ENCODE measurements at regions not wholly inside any gene's neighbourhood (a gene's known extent, or its start where the extent isn't known, plus 50 kb on each side); places are given as distances from the start of the nearest gene placed in this dataset.

- ChIA-PET CTCF (ENCODE audit: partially characterized antibody) (no interaction called here), POLR2A (ENCODE audit: partially characterized antibody) (no interaction called here)
- DNase-seq (ENCODE audit: low read depth in 1 of 2, low spot score in 2 of 2) (no peak), FAIRE-seq (no peak)
- peaks cover 11 to 12% of the 10 kb centered on the region in 2 experiments for H3K9me3 ChIP-seq (ENCODE audit: insufficient read depth in 2 of 2, low read depth in 1 of 2, low read length in 1 of 2)
- H3K4ac ChIP-seq (replicated peaks; ENCODE audit: insufficient read length, low read depth, low read length), result no peak overlapping the region
- H3K18ac ChIP-seq (ENCODE audit: extremely low read depth, low read length), result no peak overlapping the region
- no peak overlapping the region for H3K4me3 ChIP-seq (ENCODE audit: extremely low read depth in 1 of 4, insufficient read depth in 2 of 4, low read depth in 3 of 4, low read length in 4 of 4)
- no peak overlapping the region for H4K8ac ChIP-seq (ENCODE audit: extremely low read depth, insufficient read depth, low read length)
- no peak overlapping the region for H2BK120ac ChIP-seq (replicated peaks; ENCODE audit: low read depth, low read length)
- WGBS, 2 experiments (ENCODE audit: extremely low coverage in 1 of 2, insufficient coverage in 1 of 2, insufficient read length in 1 of 2, insufficient replicate concordance in 2 of 2, low coverage in 1 of 2, low lambda C conversion rate in 2 of 2, missing lambda C conversion rate in 1 of 2), result 95% methylated on average over 1 of the region's 1 CpG; no CpG with 5 or more reads in 1 of the 2 experiments
- H3K27ac ChIP-seq (ENCODE audit: low read depth, low read length), result no peak overlapping the region
- H3K4me1 ChIP-seq (replicated peaks in 1 of 4; ENCODE audit: control insufficient read depth in 3 of 4, insufficient read depth in 4 of 4, low read length in 3 of 4), result no peaks in the 10 kb centered on the region
- H3K36me3 ChIP-seq (ENCODE audit: control insufficient read depth in 2 of 4, insufficient read depth in 4 of 4, low read length in 3 of 4), result peaks cover 0 to 2% (median 0%) of the 10 kb centered on the region in 4 experiments; a peak in 1 of 8 replicates
- no peak overlapping the region for H2BK5ac ChIP-seq (ENCODE audit: low read depth, low read length)
- H3K27me3 ChIP-seq (replicated peaks in 1 of 4; ENCODE audit: control insufficient read depth in 3 of 4, extremely low read depth in 1 of 4, insufficient read depth in 3 of 4, low read length in 3 of 4), result no peaks in the 10 kb centered on the region
- H3K79me1 ChIP-seq (ENCODE audit: low read depth, low read length), result no peaks in the 10 kb centered on the region
- no peak overlapping the region for H4K5ac ChIP-seq (ENCODE audit: insufficient read length, low read depth, low read length)
- no peak overlapping the region for H3K4me2 ChIP-seq (ENCODE audit: insufficient read depth in 1 of 2, low read depth in 2 of 2, low read length in 2 of 2)
- H3K23me2 ChIP-seq (ENCODE audit: low read depth, low read length), result no peaks in the 10 kb centered on the region
- H3K14ac ChIP-seq (ENCODE audit: insufficient read length), result no peak overlapping the region
- H2BK12ac ChIP-seq (ENCODE audit: low read depth, low read length), result no peak overlapping the region
- H3K79me2 ChIP-seq (ENCODE audit: control insufficient read depth in 1 of 2, insufficient read depth in 2 of 2, low read length in 2 of 2), result no peaks in the 10 kb centered on the region
- no peak overlapping the region for H2BK20ac ChIP-seq (ENCODE audit: low read length)
- H4K20me1 ChIP-seq (replicated peaks in 1 of 2; ENCODE audit: control insufficient read depth in 1 of 2, insufficient read depth in 2 of 2, low read length in 2 of 2), result no peaks in the 10 kb centered on the region
- H3K9ac ChIP-seq (replicated peaks in 1 of 4; ENCODE audit: extremely low read depth in 1 of 4, low read depth in 3 of 4, low read length in 3 of 4), result no peak overlapping the region
- H4K91ac ChIP-seq (replicated peaks; ENCODE audit: insufficient read length, low read length), result no peak overlapping the region
- H2AFZ ChIP-seq (ENCODE audit: low read length), result no peak overlapping the region
- no peak overlapping the region for H2AK5ac ChIP-seq (ENCODE audit: low read depth, low read length)
- H2BK15ac ChIP-seq (ENCODE audit: low read length), result no peak overlapping the region
- no peak overlapping the region for H3K56ac ChIP-seq (replicated peaks; ENCODE audit: insufficient read length, low read depth, low read length)
- H3K23ac ChIP-seq (ENCODE audit: insufficient read length), result no peak overlapping the region
- TF ChIP-seq YY1 (IDR thresholded peaks at IDR 0.05; ENCODE audit: low read depth, low read length) (no peak), SP1 (IDR thresholded peaks at IDR 0.05; ENCODE audit: low read depth, low read length) (no peak), CEBPB (IDR thresholded peaks at IDR 0.05; ENCODE audit: low read depth, low read length) (no peak), CTCF (IDR thresholded peaks at IDR 0.05; ENCODE audit: control extremely low read depth in 1 of 3, insufficient read depth in 1 of 3, low read depth in 1 of 3, low read length in 3 of 3) (no peak), HDAC6 (IDR thresholded peaks at IDR 0.05; ENCODE audit: low read depth, low read length) (no peak), KDM5A (IDR thresholded peaks at IDR 0.05; ENCODE audit: low read length) (no peak), GABPA (IDR thresholded peaks at IDR 0.05; ENCODE audit: borderline replicate concordance, insufficient read depth, low read length) (no peak), FOSL1 (IDR thresholded peaks at IDR 0.05; ENCODE audit: insufficient read depth, low read depth, low read length) (no peak), CHD2 (IDR thresholded peaks at IDR 0.05; ENCODE audit: low read length) (no peak), ZNF274 (IDR thresholded peaks at IDR 0.05; ENCODE audit: borderline replicate concordance, extremely low read depth, low read length) (no peak), MAFK (IDR thresholded peaks at IDR 0.05; ENCODE audit: low read depth, low read length) (no peak), BCL11A (IDR thresholded peaks at IDR 0.05; ENCODE audit: low read depth in 2 of 2, low read length in 2 of 2) (no peak)
These were observed 237.3 kb upstream of the THUMPD2 start for GRCh38 chr2:40016151-40016885.

Data from H1 (cell line).